Activated CD8-positive, alpha-beta memory T cell treated with anti-CD3 and anti-CD28 coated beads for 48 hours (primary cell): ENCODE measurements at regions not wholly inside any gene's neighbourhood (a gene's known extent, or its start where the extent isn't known, plus 50 kb on each side); places are given as distances from the start of the nearest gene placed in this dataset.
"Not testable (repeated sequence)": the region's sequence is repeated elsewhere in the genome, so short reads cannot be mapped to it uniquely, and the experiment has no call there.

Experiments
- DNase-seq, 3 experiments: peaks; one replicate each; pipeline ENCODE4 v3.0.0-alpha.2; 2020; ENCODE audit warnings: low read depth in 2 of 3, low spot score in 2 of 3

DNA sequence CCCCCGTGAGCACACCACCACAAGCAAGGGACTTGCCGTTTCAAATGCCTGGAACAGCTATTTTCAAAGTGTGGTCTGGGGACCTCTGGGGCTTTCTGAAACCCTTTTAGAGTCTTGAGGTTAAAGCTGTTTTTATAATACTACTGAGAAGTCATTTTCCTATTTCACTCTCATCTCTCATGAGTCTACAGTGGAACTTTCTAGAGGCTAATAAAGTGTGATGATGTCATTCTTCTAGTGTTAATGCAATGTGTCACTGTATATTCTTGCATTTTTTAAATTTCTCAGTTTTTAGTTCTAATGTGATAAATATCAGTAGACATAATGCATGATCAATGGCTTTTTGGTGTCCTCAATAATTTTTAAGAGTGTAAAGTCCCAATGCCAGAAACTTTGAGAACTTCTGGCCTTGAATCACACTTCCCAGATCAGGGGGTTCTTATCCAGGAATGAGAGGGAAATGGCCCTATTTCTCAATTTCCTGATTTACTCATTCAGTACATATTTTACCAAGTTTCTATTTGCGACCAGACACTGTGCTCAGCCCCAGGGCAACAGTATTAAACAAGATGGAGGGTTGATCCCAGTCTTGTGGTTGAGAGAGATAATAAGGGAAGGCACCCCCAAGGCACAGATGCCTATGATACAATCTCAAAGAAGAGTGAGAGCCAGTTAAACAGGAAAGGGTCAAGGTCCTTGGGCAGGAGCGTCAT is 444.0 kb downstream of the HS3ST3B1 start:
- DNase-seq = no peak

GRCh38 chr17:14741491-14741890 is 440.6 kb downstream of the HS3ST3B1 start:
- DNase-seq = no peak

GRCh38 chr17:14739656-14740431 is 439.0 kb downstream of the HS3ST3B1 start:
- DNase-seq = no peak

DNA sequence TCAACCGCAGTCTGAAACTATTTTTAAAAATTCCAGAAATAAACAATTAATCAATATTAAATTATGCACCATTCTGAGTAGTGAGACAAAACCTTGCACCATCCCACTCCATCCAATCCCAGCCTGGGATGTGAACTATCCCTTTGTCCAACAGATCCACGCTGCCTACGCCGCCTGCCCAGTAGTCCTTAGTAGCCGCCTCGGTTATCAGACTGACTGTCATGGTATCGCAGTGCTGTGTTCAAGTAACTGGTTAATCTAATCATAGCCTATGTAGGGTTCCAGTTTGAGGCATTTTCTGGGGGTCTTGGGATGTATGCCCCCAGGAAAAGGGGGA is 437.7 kb downstream of the HS3ST3B1 start:
- DNase-seq = no peak

GRCh38 chr17:14737984-14738651 is 437.2 kb downstream of the HS3ST3B1 start:
- DNase-seq = no peak

- no peak for DNase-seq
Observed at GRCh38 chr17:14736631-14737030, 435.8 kb downstream of the HS3ST3B1 start.

DNA sequence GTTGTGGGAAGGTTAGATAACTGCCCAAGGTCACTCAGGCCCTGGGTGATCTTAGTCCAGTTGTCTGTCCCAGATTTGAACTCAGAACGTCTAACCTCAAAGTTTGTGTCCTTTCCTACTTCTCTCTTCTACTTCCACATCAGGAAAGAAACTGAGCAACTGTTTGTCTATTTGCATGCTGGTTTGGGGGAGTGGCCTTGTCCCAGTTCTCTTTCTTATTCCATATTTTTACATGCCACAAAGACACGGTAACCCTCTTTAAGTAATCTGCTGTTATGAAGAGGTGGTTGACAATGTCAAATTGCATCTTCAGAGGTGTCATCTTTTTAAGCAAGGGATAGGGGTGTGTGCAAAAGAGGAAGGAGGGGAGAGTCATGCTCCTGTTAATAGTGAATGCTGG is 432.5 kb downstream of the HS3ST3B1 start:
- DNase-seq = no peak

DNA sequence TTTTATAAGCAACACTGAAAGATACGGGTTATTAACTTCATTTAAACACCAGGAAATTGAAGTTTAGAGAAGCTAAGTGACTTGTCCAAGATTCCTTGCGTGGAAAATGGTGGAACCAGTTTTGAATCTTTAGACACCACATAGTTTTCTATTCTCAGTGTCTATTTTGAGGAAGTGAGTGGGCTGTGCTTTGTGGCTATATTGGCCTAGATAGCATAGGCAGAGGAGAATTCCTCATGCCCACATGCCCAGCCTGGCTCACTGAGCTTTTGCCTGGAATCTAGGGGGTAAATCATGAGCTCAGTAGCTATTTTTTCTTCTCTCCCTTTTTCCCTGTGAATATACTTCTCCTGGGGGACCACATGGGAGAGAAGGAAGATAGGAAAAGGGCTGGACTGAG is 431.3 kb downstream of the HS3ST3B1 start:
- no peak for DNase-seq

- DNase-seq = no peak
Observed at GRCh38 chr17:14731591-14731990, 430.7 kb downstream of the HS3ST3B1 start.

DNA sequence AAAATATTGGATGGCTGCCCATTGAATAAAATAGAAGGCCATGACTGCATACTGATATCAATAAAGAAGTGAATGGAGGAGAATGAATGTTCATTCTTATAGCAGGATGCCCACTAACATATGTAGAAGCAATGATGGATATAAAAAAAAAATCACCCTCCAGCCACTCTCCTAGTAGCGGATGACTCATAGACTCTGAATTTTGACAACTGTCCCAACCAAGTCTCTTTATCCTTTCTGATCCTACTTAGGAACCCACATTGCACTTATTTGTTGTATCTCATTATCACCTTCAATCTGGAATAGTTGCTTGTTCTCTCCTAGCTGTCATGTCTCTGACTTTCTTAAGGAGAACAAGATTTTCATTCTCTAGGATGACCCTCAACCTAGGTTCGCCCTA is 429.9 kb downstream of the HS3ST3B1 start:
- no peak for DNase-seq

GRCh38 chr17:14725729-14726128 is 424.8 kb downstream of the HS3ST3B1 start:
- DNase-seq = no peak

GRCh38 chr17:14724770-14725169 is 423.9 kb downstream of the HS3ST3B1 start:
- no peak for DNase-seq

- DNase-seq = not testable (repeated sequence)
Observed at GRCh38 chr17:14723349-14723748, 422.5 kb downstream of the HS3ST3B1 start.

DNA sequence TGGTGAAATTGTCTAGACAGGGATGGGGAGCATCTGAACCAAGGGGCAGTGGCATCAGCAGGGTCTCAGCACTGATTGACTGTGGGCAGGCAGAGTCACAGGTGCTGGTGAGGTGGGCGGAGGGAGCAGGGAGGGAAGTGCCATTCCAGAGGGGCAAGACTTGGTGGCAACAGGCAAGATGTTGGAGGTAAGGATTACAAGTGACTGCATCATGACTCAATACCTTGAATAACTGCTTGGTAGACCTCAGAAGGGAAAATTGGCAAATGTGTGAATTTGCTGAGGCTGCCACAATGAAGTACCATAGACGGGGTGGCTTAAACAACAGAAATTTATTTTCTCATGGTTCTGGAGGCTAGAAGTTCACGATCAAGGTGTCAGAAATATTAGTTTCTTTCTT is 419.1 kb downstream of the HS3ST3B1 start:
- DNase-seq = no peak

DNA sequence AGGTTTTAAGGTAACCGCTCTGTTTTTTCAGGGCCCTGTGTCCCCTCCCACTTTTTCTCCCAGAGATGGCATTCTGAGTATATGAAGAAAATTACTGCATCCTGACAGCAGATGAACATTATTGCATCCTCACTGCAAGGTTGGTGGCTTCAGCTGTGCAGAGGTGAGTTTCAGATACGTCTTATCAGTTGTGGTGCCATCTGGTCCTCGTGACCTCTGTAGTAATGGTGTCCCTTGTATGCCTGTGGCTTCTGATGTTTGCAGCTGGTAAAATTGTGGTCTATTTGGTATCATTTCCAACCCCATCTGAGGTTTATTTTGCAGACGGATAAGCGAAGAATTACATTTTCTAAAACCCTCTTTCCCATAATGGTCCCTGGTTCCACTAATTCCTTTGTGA is 417.0 kb downstream of the HS3ST3B1 start:
- DNase-seq = no peak

- DNase-seq = no peak
Observed at GRCh38 chr17:14715561-14715960, 414.7 kb downstream of the HS3ST3B1 start.

GRCh38 chr17:14712611-14713021 is 411.7 kb downstream of the HS3ST3B1 start:
- no peak for DNase-seq

DNA sequence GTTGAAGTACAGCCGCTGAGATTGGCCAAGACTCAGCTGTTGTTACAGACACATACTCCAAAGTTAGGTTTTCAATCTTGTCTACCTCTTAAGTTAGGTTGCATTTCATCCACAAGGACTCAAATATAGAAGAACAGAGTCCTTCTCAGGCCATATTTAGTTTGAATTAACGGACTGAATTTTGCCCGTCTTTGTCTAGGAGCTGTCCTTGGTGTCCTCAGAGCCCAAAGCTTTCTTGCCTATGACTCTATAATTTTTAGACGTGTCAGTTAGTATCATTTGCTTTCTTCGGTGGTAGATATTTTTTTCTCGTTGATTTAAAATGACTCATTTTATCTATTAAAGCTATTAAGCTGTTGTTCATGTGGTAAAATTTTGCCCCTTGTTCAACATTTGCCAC is 403.2 kb downstream of the HS3ST3B1 start:
- DNase-seq = no peak

GRCh38 chr17:14701886-14702285 is 401.0 kb downstream of the HS3ST3B1 start:
- no peak for DNase-seq

- DNase-seq = no peak
Observed at GRCh38 chr17:14699574-14700185, 398.8 kb downstream of the HS3ST3B1 start.

- no peak for DNase-seq
Observed at GRCh38 chr17:14693382-14693781, 392.5 kb downstream of the HS3ST3B1 start.

- no peak for DNase-seq
Observed at GRCh38 chr17:14690704-14691103, 389.8 kb downstream of the HS3ST3B1 start.
